ENCODE measurements at regions not wholly inside any gene's neighbourhood (a gene's known extent, or its start where the extent isn't known, plus 50 kb on each side); places are given as distances from the start of the nearest gene placed in this dataset.

GRCh38 chr5:125294844-125295243 is 548.4 kb upstream of the ZNF608 start:
- TF ChIP-seq CTCF (IDR thresholded peaks at IDR 0.05; ENCODE audit: insufficient read depth, low read depth, low read length): no peak
- no peak overlapping the region for H3K4me3 ChIP-seq (ENCODE audit: low read depth, low read length)
- DNase-seq (ENCODE audit: low read depth): peak; percentile 17

GRCh38 chr5:125295405-125295872 is 549.0 kb upstream of the ZNF608 start:
- peak; percentile 28 for DNase-seq (ENCODE audit: low read depth)

GRCh38 chr5:125298258-125298657 is 551.8 kb upstream of the ZNF608 start:
- TF ChIP-seq CTCF (IDR thresholded peaks at IDR 0.05; ENCODE audit: insufficient read depth, low read depth, low read length): no peak
- DNase-seq (ENCODE audit: low read depth): no peak
- H3K4me3 ChIP-seq (ENCODE audit: low read depth, low read length): no peak overlapping the region

More at GRCh38 chr5:125295405-125295872, 549.0 kb upstream of the ZNF608 start:
- TF ChIP-seq CTCF (IDR thresholded peaks at IDR 0.05; ENCODE audit: insufficient read depth, low read depth, low read length): no peak
- H3K4me3 ChIP-seq (ENCODE audit: low read depth, low read length): no peak overlapping the region

- DNase-seq (ENCODE audit: low read depth): peak; percentile 48
- TF ChIP-seq CTCF (IDR thresholded peaks at IDR 0.05; ENCODE audit: insufficient read depth, low read depth, low read length): no peak
- H3K4me3 ChIP-seq (ENCODE audit: low read depth, low read length): no peak overlapping the region
Measured at GRCh38 chr5:125298746-125299379, 552.4 kb upstream of the ZNF608 start.

- H3K4me3 ChIP-seq (ENCODE audit: low read depth, low read length): no peak overlapping the region
- TF ChIP-seq CTCF (IDR thresholded peaks at IDR 0.05; ENCODE audit: insufficient read depth, low read depth, low read length): no peak
- no peak for DNase-seq (ENCODE audit: low read depth)
Measured at GRCh38 chr5:125301711-125302110, 555.3 kb upstream of the ZNF608 start.

GRCh38 chr5:125302577-125302976 is 556.1 kb upstream of the ZNF608 start:
- H3K4me3 ChIP-seq (ENCODE audit: low read depth, low read length): no peak overlapping the region
- no peak for DNase-seq (ENCODE audit: low read depth)
- no peak for TF ChIP-seq CTCF (IDR thresholded peaks at IDR 0.05; ENCODE audit: insufficient read depth, low read depth, low read length)

GRCh38 chr5:125306741-125307140 is 560.3 kb upstream of the ZNF608 start:
- DNase-seq (ENCODE audit: low read depth): no peak
- no peak for TF ChIP-seq CTCF (IDR thresholded peaks at IDR 0.05; ENCODE audit: insufficient read depth, low read depth, low read length)
- H3K4me3 ChIP-seq (ENCODE audit: low read depth, low read length): no peak overlapping the region

All from fibroblast of villous mesenchyme (primary cell).